ENCODE measurements at regions not wholly inside any gene's neighbourhood (a gene's known extent, or its start where the extent isn't known, plus 50 kb on each side); places are given as distances from the start of the nearest gene placed in this dataset.
"Not testable (repeated sequence)": the region's sequence is repeated elsewhere in the genome, so short reads cannot be mapped to it uniquely, and the experiment has no call there.

- no peak for TF ChIP-seq CTCF (IDR thresholded peaks at IDR 0.05; ENCODE audit: insufficient read depth, low read length, missing control alignments)
- CTCF ChIA-PET: no interaction called here
- POLR2A ChIA-PET: no interaction called here
- no peak overlapping the region for H3K4me3 ChIP-seq (ENCODE audit: low read depth, low read length)
- DNase-seq (ENCODE audit: low read depth, low spot score): no peak
Measured at GRCh38 chr5:109997161-109997560, 307.4 kb downstream of the MAN2A1 start.

GRCh38 chr5:109998208-109998607 lies 308.5 kb downstream of the MAN2A1 start:
- DNase-seq (ENCODE audit: low read depth, low spot score): no peak
- ChIA-PET POLR2A (no interaction called here), CTCF (no interaction called here)
- TF ChIP-seq CTCF (IDR thresholded peaks at IDR 0.05; ENCODE audit: insufficient read depth, low read length, missing control alignments): no peak
- H3K4me3 ChIP-seq (ENCODE audit: low read depth, low read length): no peak overlapping the region

- ChIA-PET POLR2A (no interaction called here), CTCF (no interaction called here)
- no peak for DNase-seq (ENCODE audit: low read depth, low spot score)
- H3K4me3 ChIP-seq (ENCODE audit: low read depth, low read length): no peak overlapping the region
- no peak for TF ChIP-seq CTCF (IDR thresholded peaks at IDR 0.05; ENCODE audit: insufficient read depth, low read length, missing control alignments)
Measured at GRCh38 chr5:109998726-109999125, 309.0 kb downstream of the MAN2A1 start.

- ChIA-PET POLR2A (no interaction called here), CTCF (no interaction called here)
- DNase-seq (ENCODE audit: low read depth, low spot score): no peak
- H3K4me3 ChIP-seq (ENCODE audit: low read depth, low read length): no peak overlapping the region
- no peak for TF ChIP-seq CTCF (IDR thresholded peaks at IDR 0.05; ENCODE audit: insufficient read depth, low read length, missing control alignments)
Measured at GRCh38 chr5:110001648-110002047, 311.9 kb downstream of the MAN2A1 start.

GRCh38 chr5:110002652-110003051 lies 312.9 kb downstream of the MAN2A1 start:
- no peak overlapping the region for H3K4me3 ChIP-seq (ENCODE audit: low read depth, low read length)
- POLR2A ChIA-PET: no interaction called here
- DNase-seq (ENCODE audit: low read depth, low spot score): no peak
- CTCF ChIA-PET: no interaction called here
- TF ChIP-seq CTCF (IDR thresholded peaks at IDR 0.05; ENCODE audit: insufficient read depth, low read length, missing control alignments): no peak

GRCh38 chr5:110005907-110006562 lies 316.3 kb downstream of the MAN2A1 start:
- H3K4me3 ChIP-seq (ENCODE audit: low read depth, low read length); CTCF ChIA-PET; DNase-seq (ENCODE audit: low read depth, low spot score); POLR2A ChIA-PET: not testable (repeated sequence)

GRCh38 chr5:110007101-110007500 lies 317.4 kb downstream of the MAN2A1 start:
- H3K4me3 ChIP-seq (ENCODE audit: low read depth, low read length): no peak overlapping the region
- TF ChIP-seq CTCF (IDR thresholded peaks at IDR 0.05; ENCODE audit: insufficient read depth, low read length, missing control alignments): no peak
- CTCF ChIA-PET: no interaction called here
- no peak for DNase-seq (ENCODE audit: low read depth, low spot score)
- POLR2A ChIA-PET: no interaction called here

Data from AG04449 (cell line).